ENCODE measurements at regions not wholly inside any gene's neighbourhood (a gene's known extent, or its start where the extent isn't known, plus 50 kb on each side); places are given as distances from the start of the nearest gene placed in this dataset.

- intact Hi-C loops (cut with micrococcal nuclease) = no loop called here
- Histone ChIP-seq H3K79me2 (ENCODE audit: control insufficient read depth, insufficient read depth, low read length) (no peaks in the 10 kb centered on the region), H3K4me1 (ENCODE audit: control insufficient read depth in 2 of 2, insufficient read depth in 2 of 2, low read length in 2 of 2) (no peaks in the 10 kb centered on the region), H3K4me2 (replicated peaks; ENCODE audit: low read depth, low read length, poor library complexity, severe bottlenecking) (no peak overlapping the region), H3K27me3 (replicated peaks in 1 of 4; ENCODE audit: control extremely low read depth in 1 of 4, control insufficient read depth in 3 of 4, insufficient read depth in 4 of 4, low read length in 3 of 4) (no peaks in the 10 kb centered on the region), H4K20me1 (ENCODE audit: control insufficient read depth, insufficient read depth, low read length, poor library complexity, severe bottlenecking) (no peaks in the 10 kb centered on the region), H3K36me3 (replicated peaks in 1 of 2; ENCODE audit: control extremely low read depth in 1 of 2, control insufficient read depth in 1 of 2, extremely low read depth in 1 of 2, insufficient read depth in 2 of 2, low read length in 1 of 2) (no peaks in the 10 kb centered on the region), H3K4me3 (ENCODE audit: control extremely low read depth in 1 of 5, extremely low read depth in 1 of 5, insufficient read depth in 1 of 5, low read depth in 2 of 5, low read length in 4 of 5) (no peak overlapping the region), H2AFZ (ENCODE audit: insufficient read depth, low read depth, low read length, poor library complexity, severe bottlenecking) (no peak overlapping the region), H3K9ac (ENCODE audit: low read length) (no peak overlapping the region), H3K9me3 (ENCODE audit: control extremely low read depth in 1 of 3, control insufficient read depth in 2 of 3, insufficient read depth in 1 of 3, low read length in 2 of 3) (peaks cover 0 to 6% (median 0%) of the 10 kb centered on the region in 3 donors), H3K27ac (ENCODE audit: low read length in 2 of 2) (no peak overlapping the region)
- no peaks in the 10 kb centered on the region for H3K9me3 Mint-ChIP-seq (ENCODE audit: insufficient read depth)
- 92% methylated on average over 3 of the region's 8 CpGs for WGBS (ENCODE audit: insufficient coverage)
- no peaks in the 10 kb centered on the region for H3K4me1 Mint-ChIP-seq
- ChIA-PET CTCF (no interaction called here), POLR2A (no interaction called here)
- TF ChIP-seq EZH2 (IDR thresholded peaks at IDR 0.05; ENCODE audit: borderline replicate concordance, insufficient read depth, low read depth, low read length, poor library complexity, severe bottlenecking) (no peak), CTCF (IDR thresholded peaks at IDR 0.05) (no peak)
- H3K27ac Mint-ChIP-seq = no peak overlapping the region
- H3K4me3 Mint-ChIP-seq = no peak overlapping the region
- H3K27me3 Mint-ChIP-seq = peaks cover 2% of the 10 kb centered on the region
- DNase-seq = no peak
- ATAC-seq (ENCODE audit: low read depth) = no peak
These were observed 122.1 kb upstream of the KAZN start for GRCh38 chr1:14476170-14476955.

DNA sequence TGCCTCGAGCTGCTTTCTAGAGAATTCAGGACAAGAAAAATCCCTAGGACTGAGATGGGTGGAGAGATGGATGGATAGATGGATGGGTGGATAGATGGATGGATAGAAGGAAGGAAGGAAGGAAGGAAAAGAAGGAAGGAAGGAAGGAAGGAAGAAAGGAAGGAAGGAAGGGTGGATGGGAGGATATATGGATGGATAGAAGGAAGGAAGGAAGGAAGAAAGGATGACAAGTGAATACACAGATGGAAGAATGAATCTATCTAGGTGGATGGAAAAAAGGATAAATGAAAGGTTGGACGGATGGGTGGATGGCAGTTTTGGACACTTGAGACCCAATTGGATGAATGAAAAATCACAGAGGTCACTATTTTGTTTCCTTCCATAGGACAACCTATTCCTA is 120.4 kb upstream of the KAZN start:
- Histone ChIP-seq H4K20me1 (ENCODE audit: control insufficient read depth, insufficient read depth, low read length, poor library complexity, severe bottlenecking) (no peaks in the 10 kb centered on the region), H3K9ac (ENCODE audit: low read length) (no peak overlapping the region), H3K4me3 (ENCODE audit: control extremely low read depth in 1 of 5, extremely low read depth in 1 of 5, insufficient read depth in 1 of 5, low read depth in 2 of 5, low read length in 4 of 5) (no peak overlapping the region), H3K4me1 (ENCODE audit: control insufficient read depth in 2 of 2, insufficient read depth in 2 of 2, low read length in 2 of 2) (no peaks in the 10 kb centered on the region), H3K27me3 (replicated peaks in 1 of 4; ENCODE audit: control extremely low read depth in 1 of 4, control insufficient read depth in 3 of 4, insufficient read depth in 4 of 4, low read length in 3 of 4) (no peaks in the 10 kb centered on the region), H3K36me3 (replicated peaks in 1 of 2; ENCODE audit: control extremely low read depth in 1 of 2, control insufficient read depth in 1 of 2, extremely low read depth in 1 of 2, insufficient read depth in 2 of 2, low read length in 1 of 2) (no peaks in the 10 kb centered on the region), H3K4me2 (replicated peaks; ENCODE audit: low read depth, low read length, poor library complexity, severe bottlenecking) (no peak overlapping the region), H3K9me3 (ENCODE audit: control extremely low read depth in 1 of 3, control insufficient read depth in 2 of 3, insufficient read depth in 1 of 3, low read length in 2 of 3) (peaks cover 0 to 9% (median 0%) of the 10 kb centered on the region in 3 donors), H2AFZ (ENCODE audit: insufficient read depth, low read depth, low read length, poor library complexity, severe bottlenecking) (no peak overlapping the region), H3K27ac (ENCODE audit: low read length in 2 of 2) (no peak overlapping the region), H3K79me2 (ENCODE audit: control insufficient read depth, insufficient read depth, low read length) (no peaks in the 10 kb centered on the region)
- DNase-seq (no peak), ATAC-seq (ENCODE audit: low read depth) (no peak)
- Mint-ChIP-seq H3K4me3 (no peak overlapping the region), H3K27ac (no peak overlapping the region), H3K4me1 (no peaks in the 10 kb centered on the region), H3K27me3 (peaks cover 6% of the 10 kb centered on the region), H3K9me3 (ENCODE audit: insufficient read depth) (no peaks in the 10 kb centered on the region)
- CTCF ChIA-PET = no interaction called here
- POLR2A ChIA-PET = no interaction called here
- no peak for TF ChIP-seq EZH2 (IDR thresholded peaks at IDR 0.05; ENCODE audit: borderline replicate concordance, insufficient read depth, low read depth, low read length, poor library complexity, severe bottlenecking)
- 100% methylated on average over 1 of the region's 2 CpGs for WGBS (ENCODE audit: insufficient coverage)
- intact Hi-C loops (cut with micrococcal nuclease) = no loop called here

All from B cell (primary cell).